Type B pancreatic cell (in vitro differentiated cells): ENCODE measurements at regions not wholly inside any gene's neighbourhood (a gene's known extent, or its start where the extent isn't known, plus 50 kb on each side); places are given as distances from the start of the nearest gene placed in this dataset.
"Not testable (repeated sequence)": the region's sequence is repeated elsewhere in the genome, so short reads cannot be mapped to it uniquely, and the experiment has no call there.

ENCODE experiments used
- DNase-seq: peaks from one replicate; pipeline ENCODE4 v3.0.0; 2021; ENCODE audit warnings: mixed read lengths; ENCODE audit not compliant: unreplicated experiment; ENCODE audit errors: extremely low spot score
- H3K27ac Mint-ChIP-seq: 2 replicates; pipeline ENCODE4 v1.8.0; 2021; ENCODE audit warnings: mild to moderate bottlenecking, mixed read lengths
- H3K27me3 Mint-ChIP-seq: 2 replicates; pipeline ENCODE4 v1.8.0; 2021; ENCODE audit warnings: mixed read lengths
- H3K36me3 Mint-ChIP-seq: 2 replicates; pipeline ENCODE4 v1.8.0; 2021; ENCODE audit warnings: mixed read lengths
- H3K4me1 Mint-ChIP-seq: one replicate; pipeline ENCODE4 v1.8.0; 2021; ENCODE audit warnings: mixed read lengths; ENCODE audit not compliant: unreplicated experiment
- H3K4me3 Mint-ChIP-seq: 2 replicates; pipeline ENCODE4 v1.8.0; 2021; ENCODE audit warnings: mild to moderate bottlenecking, mixed read lengths
- H3K9me3 Mint-ChIP-seq: 2 replicates; pipeline ENCODE4 v1.8.0; 2021; ENCODE audit warnings: mixed read lengths
- CTCF ChIP-seq: fragments of 200-600 bp; sonication (generic); conservative IDR thresholded peaks from 2 replicates; pipeline ENCODE4 v1.5.0; 2021; ENCODE audit warnings: antibody characterized with exemption, mild to moderate bottlenecking

- TF ChIP-seq CTCF = no peak
- Mint-ChIP-seq H3K9me3 (no peaks in the 10 kb centered on the region), H3K27ac (no peak overlapping the region), H3K4me3 (no peak overlapping the region), H3K4me1 (peaks cover 4% of the 10 kb centered on the region), H3K27me3 (peaks cover 15% of the 10 kb centered on the region), H3K36me3 (no peaks in the 10 kb centered on the region)
- DNase-seq = no peak
Measured at GRCh38 chr14:98218218-98218617, 1053.8 kb downstream of the BCL11B start.

GRCh38 chr14:98219638-98220037 lies 1052.4 kb downstream of the BCL11B start:
- no peak for TF ChIP-seq CTCF
- no peak overlapping the region for H3K27ac Mint-ChIP-seq
- H3K4me1 Mint-ChIP-seq = peaks cover 7% of the 10 kb centered on the region
- H3K27me3 Mint-ChIP-seq = peaks cover 10% of the 10 kb centered on the region
- H3K36me3 Mint-ChIP-seq = no peaks in the 10 kb centered on the region
- H3K4me3 Mint-ChIP-seq = no peak overlapping the region
- no peaks in the 10 kb centered on the region for H3K9me3 Mint-ChIP-seq
- DNase-seq = no peak

- Mint-ChIP-seq H3K36me3 (no peaks in the 10 kb centered on the region), H3K27me3 (no peaks in the 10 kb centered on the region), H3K27ac (no peak overlapping the region), H3K4me3 (no peak overlapping the region), H3K4me1 (peaks cover 7% of the 10 kb centered on the region), H3K9me3 (no peaks in the 10 kb centered on the region)
- no peak for DNase-seq
- no peak for TF ChIP-seq CTCF
Measured at GRCh38 chr14:98223106-98223505, 1048.9 kb downstream of the BCL11B start.

GRCh38 chr14:98223710-98224109 lies 1048.3 kb downstream of the BCL11B start:
- H3K27ac Mint-ChIP-seq, H3K27me3 Mint-ChIP-seq, H3K4me1 Mint-ChIP-seq, H3K9me3 Mint-ChIP-seq, H3K4me3 Mint-ChIP-seq, DNase-seq, H3K36me3 Mint-ChIP-seq: not testable (repeated sequence)

GRCh38 chr14:98226411-98226810 lies 1045.6 kb downstream of the BCL11B start:
- Mint-ChIP-seq H3K27me3 (peaks cover 4% of the 10 kb centered on the region), H3K4me3 (no peak overlapping the region), H3K9me3 (no peaks in the 10 kb centered on the region), H3K27ac (no peak overlapping the region), H3K36me3 (no peaks in the 10 kb centered on the region), H3K4me1 (peaks cover 22% of the 10 kb centered on the region)
- no peak for TF ChIP-seq CTCF
- no peak for DNase-seq

- H3K27ac Mint-ChIP-seq = no peak overlapping the region
- TF ChIP-seq CTCF = no peak
- peaks cover 22% of the 10 kb centered on the region for H3K4me1 Mint-ChIP-seq
Measured at GRCh38 chr14:98227000-98227726, 1044.8 kb downstream of the BCL11B start.

More at GRCh38 chr14:98227000-98227726, 1044.8 kb downstream of the BCL11B start:
- DNase-seq = no peak
- Mint-ChIP-seq H3K4me3 (no peak overlapping the region), H3K36me3 (no peaks in the 10 kb centered on the region), H3K9me3 (no peaks in the 10 kb centered on the region), H3K27me3 (peaks cover 4% of the 10 kb centered on the region)
